GM12878 (cell line): ENCODE measurements at regions not wholly inside any gene's neighbourhood (a gene's known extent, or its start where the extent isn't known, plus 50 kb on each side); places are given as distances from the start of the nearest gene placed in this dataset.

Source experiments
- ATAC-seq: fragments of 200-7000 bp; cut with Tn5 transposase; 3 replicates; pipeline ENCODE4 v1.9.1; 2020; ENCODE audit warnings: mild to moderate bottlenecking, moderate library complexity
- BruUV-seq: library from RNA; stranded (reverse); fragments of 400-500 nt; replicated peaks from 2 replicates; lab custom pipeline; 2021; lab: Mats Ljungman, UMichigan
- CTCF ChIA-PET: fragments of 300-600 bp; sonication (Branson Sonifier 250); formaldehyde crosslinking; extraction: SDS; loops from one replicate; lab custom pipeline; 2021; ENCODE audit warnings: inconsistent platforms; lab: Yijun Ruan, JAX
- POLR2A ChIA-PET: fragments of 350-600 bp; formaldehyde crosslinking; extraction: SDS; loops from one replicate; lab custom pipeline; 2021; ENCODE audit warnings: inconsistent platforms; lab: Charles Lee
- RAD21 ChIA-PET: fragments of 300-600 bp; sonication (Branson Sonifier 250); formaldehyde crosslinking; loops from one replicate; lab custom pipeline; 2023; ENCODE audit warnings: antibody characterized with exemption; ENCODE audit not compliant: unreplicated experiment; lab: Charles Lee
- SMC1A ChIA-PET: fragments of 300-600 bp; sonication (Branson Sonifier 250); formaldehyde crosslinking; loops from one replicate; lab custom pipeline; 2023; ENCODE audit not compliant: unreplicated experiment, uncharacterized antibody; lab: Charles Lee
- DNase-seq: peaks from one replicate; pipeline ENCODE4 v3.0.0-alpha.2; 2011; ENCODE audit warnings: low read depth, low spot score
- FAIRE-seq: peaks from 3 replicates; lab custom pipeline; 2011; peaks lifted over from hg19 to GRCh38; lab: Jason Lieb, UNC
- H2AFZ ChIP-seq: 2 replicates; pipeline ENCODE4 v1.6.0; 2011; ENCODE audit warnings: low read depth, low read length, control low read depth; ENCODE audit not compliant: control insufficient read depth
- H3K27ac ChIP-seq: 2 replicates; pipeline ENCODE4 v1.5.1; 2011; ENCODE audit warnings: control low read depth; ENCODE audit not compliant: control insufficient read depth, insufficient read depth
- H3K27me3 ChIP-seq, 2 experiments: replicated peaks in 1 of 2; 2 replicates each; pipeline versions ENCODE4 v1.6.0 to v1.6.1; 2011; ENCODE audit warnings: low read length in 1 of 2; ENCODE audit not compliant: control insufficient read depth in 2 of 2, insufficient read depth in 2 of 2
- H3K36me3 ChIP-seq, 2 experiments: 2 replicates each; pipeline ENCODE4 v1.5.1; 2011; ENCODE audit warnings: low read length in 1 of 2; ENCODE audit not compliant: control insufficient read depth in 2 of 2, insufficient read depth in 2 of 2
- H3K4me1 ChIP-seq: 2 replicates; pipeline ENCODE4 v1.6.1; 2011; ENCODE audit warnings: mild to moderate bottlenecking, low read length, moderate library complexity, mixed read lengths; ENCODE audit not compliant: control insufficient read depth, insufficient read depth
- H3K4me2 ChIP-seq: 2 replicates; pipeline ENCODE4 v1.6.0; 2011; ENCODE audit warnings: control low read depth; ENCODE audit not compliant: control insufficient read depth, insufficient read depth
- H3K4me3 ChIP-seq: fragments of 200-600 bp; sonication (generic); 2 replicates; pipeline ENCODE4 v1.5.1; 2016
- H3K79me2 ChIP-seq: 2 replicates; pipeline ENCODE4 v1.6.0; 2011; ENCODE audit warnings: low read length; ENCODE audit not compliant: control insufficient read depth, insufficient read depth
- H3K9ac ChIP-seq: 2 replicates; pipeline ENCODE4 v1.8.0; 2011; ENCODE audit warnings: low read length, control low read depth, mixed read lengths; ENCODE audit not compliant: control insufficient read depth, insufficient read depth
- H3K9me3 ChIP-seq: replicated peaks from 3 replicates; pipeline ENCODE4 v1.5.1; 2011; ENCODE audit warnings: mild to moderate bottlenecking, low read length; ENCODE audit not compliant: control insufficient read depth, insufficient read depth
- H4K20me1 ChIP-seq: 2 replicates; pipeline ENCODE4 v1.6.0; 2011; ENCODE audit not compliant: control insufficient read depth, insufficient read depth
- CTCF ChIP-seq, 3 experiments: IDR thresholded peaks in 2 of 3; conservative IDR thresholded peaks in 1 of 3; 2 replicates each; pipeline ENCODE4 v1.5.1; 2011; ENCODE audit warnings: low read depth in 3 of 3, low read length in 3 of 3, mild to moderate bottlenecking in 3 of 3, control low read depth in 2 of 3, moderate library complexity in 2 of 3, inconsistent platforms in 1 of 3, mixed read lengths in 1 of 3; ENCODE audit not compliant: control insufficient read depth in 2 of 3, insufficient read depth in 1 of 3; ENCODE audit errors: extremely low read depth in 1 of 3
- EGR1 ChIP-seq, 2 experiments: IDR thresholded peaks; 1 replicate in 1 of 2; 2 replicates in 1 of 2; pipeline ENCODE4 v1.6.1; 2011 to 2012; ENCODE audit warnings: low read depth in 2 of 2, low read length in 2 of 2, borderline replicate concordance in 1 of 2, mild to moderate bottlenecking in 1 of 2, moderate library complexity in 1 of 2
- HDAC2 ChIP-seq: fragments of 200-600 bp; sonication (generic); IDR thresholded peaks from 2 replicates; pipeline ENCODE4 v1.6.1; 2017
- JUNB ChIP-seq: IDR thresholded peaks from 2 replicates; pipeline ENCODE4 v1.6.1; 2016; ENCODE audit warnings: antibody characterized with exemption, mild to moderate bottlenecking
- NFIC ChIP-seq: IDR thresholded peaks from 2 replicates; pipeline ENCODE4 v1.6.1; 2012; ENCODE audit warnings: low read depth, mild to moderate bottlenecking, inconsistent platforms, low read length, moderate library complexity
- NFYA ChIP-seq: IDR thresholded peaks from 2 replicates; pipeline ENCODE4 v1.6.1; 2011; ENCODE audit warnings: low read depth, mild to moderate bottlenecking, low read length, improper control_type of control experiment, borderline replicate concordance
- NR2F1 ChIP-seq: fragments of 450-650 bp; conservative IDR thresholded peaks from 2 replicates; pipeline ENCODE4 v1.6.1; 2017; ENCODE audit warnings: mild to moderate bottlenecking
- PBX3 ChIP-seq: IDR thresholded peaks from 2 replicates; pipeline ENCODE4 v1.6.1; 2011; ENCODE audit warnings: mild to moderate bottlenecking, low read depth, low read length, moderate library complexity; ENCODE audit not compliant: insufficient replicate concordance
- POLR2AphosphoS5 ChIP-seq: IDR thresholded peaks from 2 replicates; pipeline ENCODE4 v1.6.1; 2011; ENCODE audit warnings: mild to moderate bottlenecking, low read length, inconsistent platforms
- ZNF592 ChIP-seq: fragments of 450-650 bp; IDR thresholded peaks from 2 replicates; pipeline ENCODE4 v1.6.1; 2017; ENCODE audit warnings: mild to moderate bottlenecking, moderate library complexity
- WGBS: methylation state at CpG from one replicate; pipeline ENCODE4 v1.1.6; 2016; ENCODE audit warnings: low lambda C conversion rate; ENCODE audit not compliant: insufficient replicate concordance, insufficient coverage; ENCODE audit errors: missing lambda C conversion rate; 5-methylcytosine and 5-hydroxymethylcytosine counted together
- in situ Hi-C: fragments of 300-500 bp; cut with MboI; formaldehyde crosslinking; loops from 9 replicates; pipeline ENCODE4 v1.14.3; 2018; ENCODE audit warnings: mixed read lengths
- intact Hi-C: fragments of 100-400 bp; cut with micrococcal nuclease; formaldehyde crosslinking; loops from one replicate; pipeline ENCODE4 v1.14.2; 2022; ENCODE audit not compliant: unreplicated experiment

- Histone ChIP-seq H3K4me2 (no peak overlapping the region), H3K4me1 (no peaks in the 10 kb centered on the region), H3K9me3 (no peaks in the 10 kb centered on the region), H3K79me2 (no peaks in the 10 kb centered on the region), H2AFZ (no peak overlapping the region), H3K27me3 (no peaks in the 10 kb centered on the region), H3K36me3 (no peaks in the 10 kb centered on the region), H4K20me1 (no peaks in the 10 kb centered on the region), H3K4me3 (no peak overlapping the region), H3K9ac (no peak overlapping the region), H3K27ac (no peak overlapping the region)
- DNase-seq (no peak), FAIRE-seq (no peak), ATAC-seq (no peak)
- BruUV-seq, result no TSS peak
- intact Hi-C loops, result no loop called here
- CTCF ChIA-PET, result interaction anchor here (1.4 kb wide), 1 partner anchor 10 kb away, joined by 11 read pairs; no protein-coding TSS in a partner anchor
- POLR2A ChIA-PET, result no interaction called here
- in situ Hi-C loops, result no loop called here
- SMC1A ChIA-PET, result interaction anchor here (0.7 to 1.9 kb wide), 2 partner anchors 9 to 26 kb away, joined by 4 to 5 read pairs; no protein-coding TSS in a partner anchor
- TF ChIP-seq POLR2AphosphoS5, result no peak
- TF ChIP-seq NFIC, result no peak
- no peak for TF ChIP-seq NFYA
- TF ChIP-seq PBX3, result no peak
- TF ChIP-seq HDAC2, result no peak
- RAD21 ChIA-PET, result no interaction called here
- 24% methylated on average over 2 of the region's 2 CpGs for WGBS
Measured at GRCh38 chr6:85913001-85913400, 270.3 kb upstream of the SYNCRIP start.

- Histone ChIP-seq H3K4me1 (no peaks in the 10 kb centered on the region), H3K9me3 (no peaks in the 10 kb centered on the region), H3K36me3 (no peaks in the 10 kb centered on the region), H3K27ac (no peak overlapping the region), H3K4me2 (no peak overlapping the region), H3K79me2 (no peaks in the 10 kb centered on the region), H4K20me1 (no peaks in the 10 kb centered on the region), H3K27me3 (no peaks in the 10 kb centered on the region), H2AFZ (no peak overlapping the region), H3K9ac (no peak overlapping the region), H3K4me3 (no peak overlapping the region)
- RAD21 ChIA-PET, result no interaction called here
- ATAC-seq (no peak), DNase-seq (no peak), FAIRE-seq (no peak)
- POLR2A ChIA-PET, result no interaction called here
- intact Hi-C loops (no loop called here), in situ Hi-C loops (no loop called here)
- TF ChIP-seq EGR1 (IDR thresholded peaks at IDR 0.05; ENCODE audit: borderline replicate concordance in 1 of 2, low read depth in 2 of 2, low read length in 2 of 2), result no peak
- TF ChIP-seq ZNF592, result no peak
- TF ChIP-seq NR2F1, result no peak
- no peak for TF ChIP-seq JUNB
- TF ChIP-seq CTCF (IDR thresholded peaks at IDR 0.05 in 2 of 3, conservative IDR thresholded peaks at IDR 0.05 in 1 of 3; ENCODE audit: control insufficient read depth in 2 of 3, extremely low read depth in 1 of 3, insufficient read depth in 1 of 3, low read depth in 3 of 3, low read length in 3 of 3), result no peak
- 37% methylated on average over 3 of the region's 3 CpGs for WGBS
- CTCF ChIA-PET, result interaction anchor here (1.4 kb wide), 1 partner anchor 10 kb away, joined by 11 read pairs; no protein-coding TSS in a partner anchor
- SMC1A ChIA-PET, result interaction anchor here (0.7 to 1.9 kb wide), 2 partner anchors 9 to 27 kb away, joined by 4 to 5 read pairs; no protein-coding TSS in a partner anchor
- no TSS peak for BruUV-seq
Measured at GRCh38 chr6:85912582-85912981, 269.9 kb upstream of the SYNCRIP start.
